GM23338 (cell line): ENCODE measurements at regions not wholly inside any gene's neighbourhood (a gene's known extent, or its start where the extent isn't known, plus 50 kb on each side); places are given as distances from the start of the nearest gene placed in this dataset.

ENCODE experiments used
- ATAC-seq: fragments of 200-7000 bp; cut with Tn5 transposase; 3 replicates; pipeline ENCODE4 v1.9.1; 2020
- DNase-seq: peaks from one replicate; pipeline ENCODE4 v3.0.0-alpha.2; 2015; ENCODE audit warnings: low spot score
- H2AFZ ChIP-seq: fragments of 200-600 bp; sonication (generic); 2 replicates; pipeline ENCODE4 v1.8.0; 2016; ENCODE audit warnings: antibody characterized with exemption, mild to moderate bottlenecking, moderate library complexity
- H3F3A ChIP-seq: fragments of 200-600 bp; sonication (generic); replicated peaks from 2 replicates; pipeline ENCODE4 v1.8.0; 2017; ENCODE audit warnings: antibody characterized with exemption, mixed run types, low read depth
- H3K27ac ChIP-seq: fragments of 200-600 bp; sonication (generic); 2 replicates; pipeline ENCODE4 v1.6.1; 2016; ENCODE audit warnings: low read depth
- H3K27me3 ChIP-seq: fragments of 200-600 bp; sonication (generic); 2 replicates; pipeline ENCODE4 v1.8.0; 2016; ENCODE audit warnings: mild to moderate bottlenecking, mixed run types, moderate library complexity; ENCODE audit not compliant: insufficient read depth
- H3K36me3 ChIP-seq: fragments of 200-600 bp; sonication (generic); 2 replicates; pipeline ENCODE4 v1.8.0; 2016; ENCODE audit warnings: mild to moderate bottlenecking; ENCODE audit not compliant: insufficient read depth
- H3K4me1 ChIP-seq: fragments of 200-600 bp; sonication (generic); 2 replicates; pipeline ENCODE4 v1.8.0; 2016; ENCODE audit warnings: mild to moderate bottlenecking, moderate library complexity; ENCODE audit not compliant: insufficient read depth
- H3K4me2 ChIP-seq: fragments of 200-600 bp; sonication (generic); 2 replicates; pipeline ENCODE4 v1.7.1; 2017; ENCODE audit warnings: mixed run types
- H3K4me3 ChIP-seq: fragments of 200-600 bp; sonication (generic); 2 replicates; pipeline ENCODE4 v1.6.1; 2016; ENCODE audit warnings: mixed run types
- H3K79me2 ChIP-seq: fragments of 200-600 bp; sonication (generic); replicated peaks from 2 replicates; pipeline ENCODE4 v1.8.0; 2017; ENCODE audit warnings: mild to moderate bottlenecking; ENCODE audit not compliant: insufficient read depth
- H3K9me2 ChIP-seq: fragments of 200-600 bp; sonication (generic); 2 replicates; pipeline ENCODE4 v1.8.0; 2017; ENCODE audit not compliant: insufficient read depth
- H4K20me1 ChIP-seq: fragments of 200-600 bp; sonication (generic); replicated peaks from 2 replicates; pipeline ENCODE4 v1.8.0; 2017; ENCODE audit warnings: mild to moderate bottlenecking; ENCODE audit not compliant: insufficient read depth
- H3K27ac Mint-ChIP-seq: 2 replicates; pipeline ENCODE4 v1.8.0; 2020; ENCODE audit warnings: inconsistent platforms, mild to moderate bottlenecking, moderate library complexity, mixed read lengths
- H3K27me3 Mint-ChIP-seq: 3 replicates; pipeline ENCODE4 v1.8.0; 2022; ENCODE audit warnings: low read depth, mild to moderate bottlenecking, moderate library complexity, mixed read lengths, inconsistent platforms; ENCODE audit not compliant: insufficient read depth, poor library complexity
- H3K36me3 Mint-ChIP-seq: 3 replicates; pipeline ENCODE4 v1.8.0; 2021; ENCODE audit warnings: low read depth, mild to moderate bottlenecking, inconsistent platforms, moderate library complexity, mixed read lengths
- H3K4me1 Mint-ChIP-seq: 3 replicates; pipeline ENCODE4 v1.8.0; 2020; ENCODE audit warnings: mild to moderate bottlenecking, inconsistent platforms, mixed read lengths
- H3K4me3 Mint-ChIP-seq: 3 replicates; pipeline ENCODE4 v1.8.0; 2021; ENCODE audit warnings: moderate library complexity, mild to moderate bottlenecking, inconsistent platforms, mixed read lengths
- H3K9me3 Mint-ChIP-seq: 3 replicates; pipeline ENCODE4 v1.8.0; 2020; ENCODE audit warnings: moderate library complexity, mild to moderate bottlenecking, inconsistent platforms, mixed read lengths
- CREB1 ChIP-seq: fragments of 250-450 bp; sonication (Bioruptor Pico); IDR thresholded peaks from 2 replicates; pipeline ENCODE4 v1.5.0; 2020; ENCODE audit warnings: low read depth, mild to moderate bottlenecking, moderate library complexity
- POLR2AphosphoS5 ChIP-seq: IDR thresholded peaks from 2 replicates; pipeline ENCODE4 v1.6.1; 2016; ENCODE audit warnings: antibody characterized with exemption, low read depth
- STAT1 ChIP-seq: IDR thresholded peaks from one replicate; pipeline ENCODE4 v1.6.1; 2016; ENCODE audit warnings: antibody characterized with exemption; ENCODE audit not compliant: unreplicated experiment
- ZNF114 ChIP-seq: fragments of 250-450 bp; sonication (Bioruptor Pico); IDR thresholded peaks from 2 replicates; pipeline ENCODE4 v1.5.0; 2020; ENCODE audit warnings: mild to moderate bottlenecking, moderate library complexity
- ZNF331 ChIP-seq: fragments of 250-450 bp; sonication (Bioruptor Pico); IDR thresholded peaks from 2 replicates; pipeline ENCODE4 v1.5.0; 2020; ENCODE audit warnings: low read depth, mild to moderate bottlenecking, moderate library complexity
- ZNF462 ChIP-seq: fragments of 250-450 bp; sonication (Bioruptor Pico); IDR thresholded peaks from 2 replicates; pipeline ENCODE4 v1.5.0; 2020; ENCODE audit warnings: mild to moderate bottlenecking, moderate library complexity
- TF ChIP-seq, protein P1 (sequence below): IDR thresholded peaks from one replicate; pipeline ENCODE4 v1.6.1; 2018; ENCODE audit warnings: antibody characterized with exemption; ENCODE audit not compliant: unreplicated experiment

GRCh38 chr11:112665291-112665690 lies 295.9 kb upstream of the NCAM1 start (continued):
- TF ChIP-seq, protein P1, sequence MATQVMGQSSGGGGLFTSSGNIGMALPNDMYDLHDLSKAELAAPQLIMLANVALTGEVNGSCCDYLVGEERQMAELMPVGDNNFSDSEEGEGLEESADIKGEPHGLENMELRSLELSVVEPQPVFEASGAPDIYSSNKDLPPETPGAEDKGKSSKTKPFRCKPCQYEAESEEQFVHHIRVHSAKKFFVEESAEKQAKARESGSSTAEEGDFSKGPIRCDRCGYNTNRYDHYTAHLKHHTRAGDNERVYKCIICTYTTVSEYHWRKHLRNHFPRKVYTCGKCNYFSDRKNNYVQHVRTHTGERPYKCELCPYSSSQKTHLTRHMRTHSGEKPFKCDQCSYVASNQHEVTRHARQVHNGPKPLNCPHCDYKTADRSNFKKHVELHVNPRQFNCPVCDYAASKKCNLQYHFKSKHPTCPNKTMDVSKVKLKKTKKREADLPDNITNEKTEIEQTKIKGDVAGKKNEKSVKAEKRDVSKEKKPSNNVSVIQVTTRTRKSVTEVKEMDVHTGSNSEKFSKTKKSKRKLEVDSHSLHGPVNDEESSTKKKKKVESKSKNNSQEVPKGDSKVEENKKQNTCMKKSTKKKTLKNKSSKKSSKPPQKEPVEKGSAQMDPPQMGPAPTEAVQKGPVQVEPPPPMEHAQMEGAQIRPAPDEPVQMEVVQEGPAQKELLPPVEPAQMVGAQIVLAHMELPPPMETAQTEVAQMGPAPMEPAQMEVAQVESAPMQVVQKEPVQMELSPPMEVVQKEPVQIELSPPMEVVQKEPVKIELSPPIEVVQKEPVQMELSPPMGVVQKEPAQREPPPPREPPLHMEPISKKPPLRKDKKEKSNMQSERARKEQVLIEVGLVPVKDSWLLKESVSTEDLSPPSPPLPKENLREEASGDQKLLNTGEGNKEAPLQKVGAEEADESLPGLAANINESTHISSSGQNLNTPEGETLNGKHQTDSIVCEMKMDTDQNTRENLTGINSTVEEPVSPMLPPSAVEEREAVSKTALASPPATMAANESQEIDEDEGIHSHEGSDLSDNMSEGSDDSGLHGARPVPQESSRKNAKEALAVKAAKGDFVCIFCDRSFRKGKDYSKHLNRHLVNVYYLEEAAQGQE = no peak
- TF ChIP-seq STAT1 (no peak), ZNF462 (CRISPR knock-in tag) (no peak), CREB1 (no peak), ZNF114 (CRISPR knock-in tag) (no peak)

GRCh38 chr11:112666253-112666652 lies 295.0 kb upstream of the NCAM1 start:
- Histone ChIP-seq H3K9me2 (0 out of 2 replicates have a peak, but pooled peaks cover 10% of the 10 kb centered on the region), H3K27ac (no peak overlapping the region), H3K27me3 (no peaks in the 10 kb centered on the region), H4K20me1 (no peaks in the 10 kb centered on the region), H3K36me3 (no peaks in the 10 kb centered on the region), H3F3A (no peaks in the 10 kb centered on the region), H3K79me2 (no peaks in the 10 kb centered on the region), H3K4me1 (no peaks in the 10 kb centered on the region), H3K4me3 (no peak overlapping the region), H2AFZ (no peak overlapping the region), H3K4me2 (no peak overlapping the region)
- Mint-ChIP-seq H3K4me3 (no peak overlapping the region), H3K4me1 (peaks cover 4% of the 10 kb centered on the region; the same call in 1 of the 3 replicates), H3K9me3 (no peaks in the 10 kb centered on the region; the same call in 2 of the 3 replicates), H3K27ac (no peak overlapping the region), H3K36me3 (no peaks in the 10 kb centered on the region), H3K27me3 (no peaks in the 10 kb centered on the region)
- ATAC-seq (no peak), DNase-seq (no peak)
- TF ChIP-seq POLR2AphosphoS5 (no peak), ZNF331 (CRISPR knock-in tag) (peak; percentile 59; the same call in 1 of the 2 replicates)
- TF ChIP-seq, protein P1 = no peak
